Neutrophil (primary cell): ENCODE measurements at regions not wholly inside any gene's neighbourhood (a gene's known extent, or its start where the extent isn't known, plus 50 kb on each side); places are given as distances from the start of the nearest gene placed in this dataset.

Experiments
- H3K27ac ChIP-seq: fragments of 200-600 bp; sonication (generic); 2 replicates; pipeline ENCODE4 v1.5.1; 2016; ENCODE audit warnings: mild to moderate bottlenecking, moderate library complexity
- H3K27me3 ChIP-seq: fragments of 200-600 bp; sonication (generic); 2 replicates; pipeline ENCODE4 v1.6.0; 2016; ENCODE audit warnings: mild to moderate bottlenecking
- H3K36me3 ChIP-seq: fragments of 200-600 bp; sonication (generic); 2 replicates; pipeline ENCODE4 v1.5.1; 2017
- H3K4me1 ChIP-seq, 2 experiments: fragments of 200-600 bp in 1 of 2; sonication (generic) in 1 of 2; 1 replicate in 1 of 2; 2 replicates in 1 of 2; pipeline versions ENCODE4 v1.5.1 to v1.6.1; 2013 to 2016; ENCODE audit warnings: low read depth in 1 of 2, low read length in 1 of 2, mild to moderate bottlenecking in 1 of 2, moderate library complexity in 1 of 2; ENCODE audit not compliant: control insufficient read depth in 1 of 2, insufficient read depth in 1 of 2
- H3K4me3 ChIP-seq, 2 experiments: fragments of 200-600 bp in 1 of 2; sonication (generic) in 1 of 2; 1 replicate in 1 of 2; 2 replicates in 1 of 2; pipeline ENCODE4 v1.5.1; 2013 to 2016; ENCODE audit warnings: low read depth in 1 of 2, low read length in 1 of 2, mild to moderate bottlenecking in 1 of 2, moderate library complexity in 1 of 2
- H3K9me3 ChIP-seq: fragments of 200-600 bp; sonication (generic); 2 replicates; pipeline ENCODE4 v1.5.1; 2016
- TF ChIP-seq, protein P1 (sequence below): fragments of 200-600 bp; sonication (generic); IDR thresholded peaks from 2 replicates; pipeline ENCODE4 v1.5.1; 2016; ENCODE audit warnings: antibody characterized with exemption

DNA sequence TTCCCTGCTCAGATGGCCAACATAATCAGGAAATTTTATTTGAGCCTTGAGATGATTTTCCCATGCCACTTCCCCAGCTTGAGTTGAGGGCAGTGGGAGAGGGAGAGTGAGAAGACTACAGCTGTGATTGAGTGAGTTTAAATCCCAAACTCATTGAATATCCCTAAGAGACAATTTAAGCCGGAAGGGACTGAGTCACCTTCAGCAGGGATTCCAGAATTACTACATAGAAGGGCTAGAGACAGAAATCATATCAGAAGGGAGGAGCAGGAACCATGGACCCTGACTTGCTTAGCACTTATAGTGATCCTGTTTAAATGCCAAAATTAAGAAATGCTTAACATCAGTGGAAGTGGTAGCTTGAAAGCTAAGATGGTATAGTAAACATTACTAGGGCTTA is 312.2 kb upstream of the SLCO3A1 start:
- Histone ChIP-seq H3K9me3 (no peaks in the 10 kb centered on the region), H3K27ac (no peak overlapping the region), H3K4me1 (no peaks in the 10 kb centered on the region), H3K4me3 (no peak overlapping the region), H3K27me3 (no peaks in the 10 kb centered on the region), H3K36me3 (no peaks in the 10 kb centered on the region)
- TF ChIP-seq, protein P1, sequence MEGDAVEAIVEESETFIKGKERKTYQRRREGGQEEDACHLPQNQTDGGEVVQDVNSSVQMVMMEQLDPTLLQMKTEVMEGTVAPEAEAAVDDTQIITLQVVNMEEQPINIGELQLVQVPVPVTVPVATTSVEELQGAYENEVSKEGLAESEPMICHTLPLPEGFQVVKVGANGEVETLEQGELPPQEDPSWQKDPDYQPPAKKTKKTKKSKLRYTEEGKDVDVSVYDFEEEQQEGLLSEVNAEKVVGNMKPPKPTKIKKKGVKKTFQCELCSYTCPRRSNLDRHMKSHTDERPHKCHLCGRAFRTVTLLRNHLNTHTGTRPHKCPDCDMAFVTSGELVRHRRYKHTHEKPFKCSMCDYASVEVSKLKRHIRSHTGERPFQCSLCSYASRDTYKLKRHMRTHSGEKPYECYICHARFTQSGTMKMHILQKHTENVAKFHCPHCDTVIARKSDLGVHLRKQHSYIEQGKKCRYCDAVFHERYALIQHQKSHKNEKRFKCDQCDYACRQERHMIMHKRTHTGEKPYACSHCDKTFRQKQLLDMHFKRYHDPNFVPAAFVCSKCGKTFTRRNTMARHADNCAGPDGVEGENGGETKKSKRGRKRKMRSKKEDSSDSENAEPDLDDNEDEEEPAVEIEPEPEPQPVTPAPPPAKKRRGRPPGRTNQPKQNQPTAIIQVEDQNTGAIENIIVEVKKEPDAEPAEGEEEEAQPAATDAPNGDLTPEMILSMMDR: no peak

DNA sequence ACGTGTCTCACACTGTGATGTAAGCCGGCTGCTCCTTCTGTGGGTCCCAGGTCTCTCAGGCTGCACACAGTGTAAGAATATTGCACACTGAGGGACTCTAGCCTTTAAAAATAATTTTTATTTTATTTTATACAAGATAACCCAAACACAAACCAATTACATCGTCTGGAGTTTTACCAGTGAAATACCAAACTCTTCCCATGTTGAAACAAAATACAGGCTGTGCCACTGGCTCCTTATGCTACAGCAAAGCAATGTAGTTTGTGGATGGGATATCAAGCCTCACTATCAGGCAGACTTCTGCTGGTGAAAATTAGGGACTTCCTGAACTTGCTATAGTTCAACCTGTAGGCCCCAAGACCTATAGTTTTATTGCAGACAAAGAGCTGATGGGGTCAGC is 311.3 kb upstream of the SLCO3A1 start:
- TF ChIP-seq, protein P1: no peak
- Histone ChIP-seq H3K9me3 (no peaks in the 10 kb centered on the region), H3K27me3 (no peaks in the 10 kb centered on the region), H3K27ac (no peak overlapping the region), H3K4me1 (no peaks in the 10 kb centered on the region), H3K4me3 (no peak overlapping the region), H3K36me3 (no peaks in the 10 kb centered on the region)

DNA sequence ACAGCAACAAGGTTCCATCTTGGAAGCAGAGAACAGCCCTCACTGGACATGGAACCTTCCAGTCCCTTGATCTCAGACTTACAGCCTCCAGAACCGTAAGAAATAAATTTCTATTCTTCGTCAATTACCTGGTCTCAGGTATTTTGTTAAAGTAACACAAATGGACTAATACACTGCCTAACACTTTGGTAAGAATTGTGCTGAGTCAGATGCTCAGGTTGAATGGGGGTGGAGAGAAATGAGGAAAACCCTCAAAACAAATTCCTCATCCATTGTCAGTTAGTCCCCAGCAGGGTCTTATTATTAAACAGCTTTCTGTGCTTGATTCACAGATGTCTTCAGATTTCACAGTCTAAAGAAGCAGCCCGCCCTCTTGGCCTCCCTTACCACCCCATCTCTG is 306.2 kb upstream of the SLCO3A1 start:
- H3K27ac ChIP-seq: no peak overlapping the region
- peaks cover 7 to 12% of the 10 kb centered on the region in 2 experiments for H3K4me1 ChIP-seq
- H3K27me3 ChIP-seq: no peaks in the 10 kb centered on the region
- no peaks in the 10 kb centered on the region for H3K36me3 ChIP-seq
- no peaks in the 10 kb centered on the region for H3K9me3 ChIP-seq
- H3K4me3 ChIP-seq: no peak overlapping the region
- TF ChIP-seq, protein P1: no peak

DNA sequence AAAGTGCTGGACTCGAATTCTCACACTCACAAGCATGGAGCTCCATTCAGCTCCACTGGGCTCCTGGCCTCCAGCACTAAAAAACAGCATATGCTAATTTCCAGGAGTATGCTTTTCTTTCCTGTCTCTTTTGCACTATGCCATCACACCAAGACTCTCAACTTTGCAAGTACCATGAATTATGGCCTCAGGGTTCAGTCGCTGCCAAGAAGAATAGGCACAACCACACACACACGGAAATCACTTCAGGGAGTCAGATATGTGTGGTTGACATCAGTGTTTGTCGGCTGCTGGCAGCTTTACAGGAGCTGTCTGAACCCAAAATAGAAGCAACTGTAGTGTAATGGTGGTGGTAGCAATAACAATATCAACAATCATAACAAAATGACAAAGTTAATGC is 305.0 kb upstream of the SLCO3A1 start:
- H3K27me3 ChIP-seq: no peaks in the 10 kb centered on the region
- no peak overlapping the region for H3K4me3 ChIP-seq
- H3K36me3 ChIP-seq: no peaks in the 10 kb centered on the region
- no peak overlapping the region for H3K27ac ChIP-seq
- no peaks in the 10 kb centered on the region for H3K9me3 ChIP-seq
- H3K4me1 ChIP-seq: peaks cover 7 to 12% of the 10 kb centered on the region in 2 experiments
- TF ChIP-seq, protein P1: no peak

DNA sequence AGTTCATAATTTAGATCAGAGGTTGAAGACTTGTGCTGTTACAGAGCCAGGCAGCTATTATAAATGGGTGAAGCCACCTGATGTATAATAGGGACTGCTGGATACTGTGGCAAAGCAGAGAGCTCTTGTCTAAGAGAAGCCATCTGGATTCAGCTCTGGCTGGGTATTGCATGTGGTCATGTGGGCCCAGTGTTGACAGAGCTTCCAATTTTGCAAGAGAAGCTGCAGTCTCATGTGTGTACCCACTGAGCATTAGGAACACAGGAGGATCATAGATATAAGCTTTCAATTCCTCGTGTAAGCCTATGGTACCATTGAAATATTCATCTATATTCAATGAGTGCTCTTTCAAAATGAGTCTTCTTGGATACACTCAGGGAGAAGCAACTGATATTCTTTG is 303.9 kb upstream of the SLCO3A1 start:
- Histone ChIP-seq H3K4me3 (no peak overlapping the region), H3K4me1 (peaks cover 7 to 12% of the 10 kb centered on the region in 2 experiments), H3K36me3 (no peaks in the 10 kb centered on the region), H3K27ac (no peak overlapping the region), H3K9me3 (no peaks in the 10 kb centered on the region), H3K27me3 (no peaks in the 10 kb centered on the region)
- TF ChIP-seq, protein P1: no peak

DNA sequence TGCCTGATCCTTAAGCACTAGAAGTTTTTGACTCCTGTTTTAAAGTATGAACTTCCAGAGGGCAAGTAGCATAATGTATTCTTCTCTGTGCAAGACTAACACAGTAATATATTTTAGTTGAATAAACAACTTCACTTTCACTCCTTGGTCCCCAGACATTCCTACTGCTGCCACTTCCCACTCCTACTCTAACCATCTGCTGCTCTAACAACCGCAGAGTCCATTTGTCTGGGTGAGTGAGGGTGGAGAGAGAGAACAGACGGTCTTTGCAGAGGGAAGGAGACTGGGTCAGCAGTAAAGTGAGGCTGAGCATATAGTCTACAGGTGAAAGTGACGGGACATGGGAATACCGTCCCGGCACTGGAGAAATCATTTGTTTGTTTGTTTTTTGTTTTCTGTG is 301.0 kb upstream of the SLCO3A1 start:
- TF ChIP-seq, protein P1: no peak
- no peak overlapping the region for H3K27ac ChIP-seq
- no peaks in the 10 kb centered on the region for H3K27me3 ChIP-seq
- no peaks in the 10 kb centered on the region for H3K9me3 ChIP-seq
- H3K4me3 ChIP-seq: no peak overlapping the region
- H3K4me1 ChIP-seq: peaks cover 7 to 12% of the 10 kb centered on the region in 2 experiments
- no peaks in the 10 kb centered on the region for H3K36me3 ChIP-seq
